ENCODE measurements at regions not wholly inside any gene's neighbourhood (a gene's known extent, or its start where the extent isn't known, plus 50 kb on each side); places are given as distances from the start of the nearest gene placed in this dataset.

DNA sequence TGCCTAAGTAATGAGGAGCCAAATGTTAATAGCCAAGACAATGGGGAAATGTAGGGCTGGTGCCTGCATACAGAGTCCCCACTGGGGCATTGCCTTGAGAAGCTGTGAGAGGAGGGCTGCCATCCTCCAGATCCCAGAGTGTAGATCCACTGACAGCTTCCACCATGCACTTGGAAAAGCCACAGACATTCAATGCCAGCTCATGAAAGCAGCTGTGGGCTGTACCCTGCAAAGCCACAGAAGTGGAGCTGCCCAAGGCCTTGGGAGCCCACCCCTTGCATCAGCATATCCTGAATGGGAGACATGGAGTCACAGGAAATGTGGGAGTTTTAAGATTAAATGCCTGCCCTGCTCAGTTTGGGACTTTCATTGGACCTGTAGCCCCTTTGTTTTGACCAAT, 244.7 kb downstream of the BTG1 start:
- TF ChIP-seq, protein P1, sequence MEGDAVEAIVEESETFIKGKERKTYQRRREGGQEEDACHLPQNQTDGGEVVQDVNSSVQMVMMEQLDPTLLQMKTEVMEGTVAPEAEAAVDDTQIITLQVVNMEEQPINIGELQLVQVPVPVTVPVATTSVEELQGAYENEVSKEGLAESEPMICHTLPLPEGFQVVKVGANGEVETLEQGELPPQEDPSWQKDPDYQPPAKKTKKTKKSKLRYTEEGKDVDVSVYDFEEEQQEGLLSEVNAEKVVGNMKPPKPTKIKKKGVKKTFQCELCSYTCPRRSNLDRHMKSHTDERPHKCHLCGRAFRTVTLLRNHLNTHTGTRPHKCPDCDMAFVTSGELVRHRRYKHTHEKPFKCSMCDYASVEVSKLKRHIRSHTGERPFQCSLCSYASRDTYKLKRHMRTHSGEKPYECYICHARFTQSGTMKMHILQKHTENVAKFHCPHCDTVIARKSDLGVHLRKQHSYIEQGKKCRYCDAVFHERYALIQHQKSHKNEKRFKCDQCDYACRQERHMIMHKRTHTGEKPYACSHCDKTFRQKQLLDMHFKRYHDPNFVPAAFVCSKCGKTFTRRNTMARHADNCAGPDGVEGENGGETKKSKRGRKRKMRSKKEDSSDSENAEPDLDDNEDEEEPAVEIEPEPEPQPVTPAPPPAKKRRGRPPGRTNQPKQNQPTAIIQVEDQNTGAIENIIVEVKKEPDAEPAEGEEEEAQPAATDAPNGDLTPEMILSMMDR (IDR thresholded peaks at IDR 0.05): no peak
- TF ChIP-seq SIN3A (IDR thresholded peaks at IDR 0.05; ENCODE audit: borderline replicate concordance, insufficient read depth, low read depth, low read length) (no peak), POLR2AphosphoS5 (IDR thresholded peaks at IDR 0.05; ENCODE audit: low read depth, low read length) (no peak)
- TF ChIP-seq, protein P2, sequence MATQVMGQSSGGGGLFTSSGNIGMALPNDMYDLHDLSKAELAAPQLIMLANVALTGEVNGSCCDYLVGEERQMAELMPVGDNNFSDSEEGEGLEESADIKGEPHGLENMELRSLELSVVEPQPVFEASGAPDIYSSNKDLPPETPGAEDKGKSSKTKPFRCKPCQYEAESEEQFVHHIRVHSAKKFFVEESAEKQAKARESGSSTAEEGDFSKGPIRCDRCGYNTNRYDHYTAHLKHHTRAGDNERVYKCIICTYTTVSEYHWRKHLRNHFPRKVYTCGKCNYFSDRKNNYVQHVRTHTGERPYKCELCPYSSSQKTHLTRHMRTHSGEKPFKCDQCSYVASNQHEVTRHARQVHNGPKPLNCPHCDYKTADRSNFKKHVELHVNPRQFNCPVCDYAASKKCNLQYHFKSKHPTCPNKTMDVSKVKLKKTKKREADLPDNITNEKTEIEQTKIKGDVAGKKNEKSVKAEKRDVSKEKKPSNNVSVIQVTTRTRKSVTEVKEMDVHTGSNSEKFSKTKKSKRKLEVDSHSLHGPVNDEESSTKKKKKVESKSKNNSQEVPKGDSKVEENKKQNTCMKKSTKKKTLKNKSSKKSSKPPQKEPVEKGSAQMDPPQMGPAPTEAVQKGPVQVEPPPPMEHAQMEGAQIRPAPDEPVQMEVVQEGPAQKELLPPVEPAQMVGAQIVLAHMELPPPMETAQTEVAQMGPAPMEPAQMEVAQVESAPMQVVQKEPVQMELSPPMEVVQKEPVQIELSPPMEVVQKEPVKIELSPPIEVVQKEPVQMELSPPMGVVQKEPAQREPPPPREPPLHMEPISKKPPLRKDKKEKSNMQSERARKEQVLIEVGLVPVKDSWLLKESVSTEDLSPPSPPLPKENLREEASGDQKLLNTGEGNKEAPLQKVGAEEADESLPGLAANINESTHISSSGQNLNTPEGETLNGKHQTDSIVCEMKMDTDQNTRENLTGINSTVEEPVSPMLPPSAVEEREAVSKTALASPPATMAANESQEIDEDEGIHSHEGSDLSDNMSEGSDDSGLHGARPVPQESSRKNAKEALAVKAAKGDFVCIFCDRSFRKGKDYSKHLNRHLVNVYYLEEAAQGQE (IDR thresholded peaks at IDR 0.05; ENCODE audit: insufficient read depth in 1 of 2, low read depth in 2 of 2, low read length in 1 of 2): no peak
